Peyer's patch (tissue), 4 donors: ENCODE measurements at regions not wholly inside any gene's neighbourhood (a gene's known extent, or its start where the extent isn't known, plus 50 kb on each side); places are given as distances from the start of the nearest gene placed in this dataset.

ENCODE experiments used
- DNase-seq, 3 donors: peaks; one replicate each; pipeline ENCODE4 v3.0.0-alpha.2; 2017 to 2019
- H3K27ac ChIP-seq, 4 donors: fragments of 200-600 bp; sonication (generic); one replicate each; pipeline ENCODE4 v1.5.1; 2016 to 2019
- H3K27me3 ChIP-seq, 2 donors: fragments of 200-600 bp; sonication (generic); one replicate each; pipeline ENCODE4 v1.5.1; 2019
- H3K36me3 ChIP-seq, 3 donors: fragments of 200-600 bp; sonication (generic); one replicate each; pipeline ENCODE4 v1.5.1; 2016 to 2019
- H3K4me1 ChIP-seq, 4 donors: fragments of 200-600 bp; sonication (generic); one replicate each; pipeline ENCODE4 v1.5.1; 2016 to 2019
- H3K4me3 ChIP-seq, 4 donors: fragments of 200-600 bp; sonication (generic); 1 replicate in 3 of 4; 2 replicates in 1 of 4; pipeline ENCODE4 v1.5.1; 2016 to 2019; ENCODE audit warnings: mild to moderate bottlenecking in 1 of 4
- H3K9me3 ChIP-seq, 4 donors: fragments of 200-600 bp; sonication (generic); one replicate each; pipeline ENCODE4 v1.5.1; 2016 to 2019; ENCODE audit warnings: mild to moderate bottlenecking in 1 of 4
- CTCF ChIP-seq, 6 experiments: fragments of 450-650 bp in 4 of 6; fragments of 200-600 bp in 2 of 6; sonication (generic) in 1 of 6; IDR thresholded peaks; one replicate each; pipeline ENCODE4 v1.5.1; 2017 to 2019; ENCODE audit warnings: antibody characterized with exemption in 6 of 6, mild to moderate bottlenecking in 3 of 6, moderate library complexity in 1 of 6
- POLR2A ChIP-seq, 2 donors: fragments of 450-650 bp; IDR thresholded peaks; one replicate each; pipeline ENCODE4 v1.5.1; 2017; ENCODE audit warnings: antibody characterized with exemption in 2 of 2, mild to moderate bottlenecking in 2 of 2, moderate library complexity in 2 of 2

DNA sequence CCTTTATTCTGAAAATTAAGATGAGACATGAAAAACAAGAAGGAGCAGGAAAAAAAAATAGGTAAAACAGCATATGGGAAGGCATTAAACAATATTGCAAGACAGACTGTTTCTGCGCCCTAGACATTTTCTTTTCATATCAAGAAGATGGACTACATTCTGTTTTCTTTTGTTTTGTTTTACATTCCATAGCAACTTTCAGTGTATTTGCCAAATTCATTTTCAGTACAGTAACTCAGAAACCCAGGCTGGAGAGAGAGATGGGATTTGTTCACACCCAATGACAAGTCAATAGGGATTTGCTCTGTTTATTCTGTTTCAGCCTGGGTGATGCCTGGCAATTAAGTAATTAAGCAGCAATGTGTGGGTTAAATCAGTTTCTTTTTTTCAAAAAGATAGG is 892.8 kb upstream of the DIAPH2 start:
- DNase-seq, result no peak
- TF ChIP-seq CTCF (IDR thresholded peaks at IDR 0.05), result no peak
- no peak for TF ChIP-seq POLR2A (IDR thresholded peaks at IDR 0.05)

GRCh38 chrX:95797344-95797743 is 887.3 kb upstream of the DIAPH2 start:
- Histone ChIP-seq H3K4me1 (no peaks in the 10 kb centered on the region), H3K27me3 (no peaks in the 10 kb centered on the region), H3K4me3 (no peak overlapping the region), H3K9me3 (no peaks in the 10 kb centered on the region), H3K36me3 (no peaks in the 10 kb centered on the region), H3K27ac (no peak overlapping the region)
- TF ChIP-seq POLR2A (IDR thresholded peaks at IDR 0.05), result no peak
- TF ChIP-seq CTCF (IDR thresholded peaks at IDR 0.05), result no peak
- no peak for DNase-seq

More for the DNA sequence above, 892.8 kb upstream of the DIAPH2 start:
- no peaks in the 10 kb centered on the region for H3K36me3 ChIP-seq
- H3K9me3 ChIP-seq, result no peaks in the 10 kb centered on the region
- H3K4me1 ChIP-seq, result no peaks in the 10 kb centered on the region
- no peak overlapping the region for H3K27ac ChIP-seq
- no peaks in the 10 kb centered on the region for H3K27me3 ChIP-seq
- no peak overlapping the region for H3K4me3 ChIP-seq

GRCh38 chrX:95823796-95824195 is 860.8 kb upstream of the DIAPH2 start:
- Histone ChIP-seq H3K4me1 (no peaks in the 10 kb centered on the region), H3K4me3 (no peak overlapping the region), H3K36me3 (no peaks in the 10 kb centered on the region), H3K27me3 (no peaks in the 10 kb centered on the region), H3K9me3 (no peaks in the 10 kb centered on the region), H3K27ac (no peak overlapping the region)
- DNase-seq, result no peak
- no peak for TF ChIP-seq POLR2A (IDR thresholded peaks at IDR 0.05)
- no peak for TF ChIP-seq CTCF (IDR thresholded peaks at IDR 0.05)

DNA sequence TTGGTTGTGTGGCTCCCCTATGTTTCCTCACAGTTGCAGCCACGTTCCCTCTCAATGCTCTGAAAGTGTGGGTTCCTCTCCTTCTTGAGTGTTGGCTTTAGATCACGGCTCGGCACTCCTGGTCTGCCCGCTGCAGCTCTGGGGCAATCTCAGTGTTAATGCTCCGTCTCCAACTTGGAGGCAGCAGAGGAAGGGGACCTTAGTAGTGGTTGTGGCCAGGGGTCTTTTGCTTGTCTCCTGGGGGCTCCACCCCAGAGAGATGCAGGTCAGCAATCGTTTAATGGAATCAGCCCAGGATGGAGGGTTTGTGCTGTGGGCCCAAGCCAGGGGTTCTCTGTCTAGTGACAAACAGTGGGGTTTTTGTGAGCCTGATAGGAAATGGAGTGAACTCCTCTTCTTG is 849.4 kb upstream of the DIAPH2 start:
- no peak overlapping the region for H3K27ac ChIP-seq
- TF ChIP-seq CTCF (IDR thresholded peaks at IDR 0.05) (no peak), POLR2A (IDR thresholded peaks at IDR 0.05) (no peak)
- DNase-seq, result no peak
- no peak overlapping the region for H3K4me3 ChIP-seq
- no peaks in the 10 kb centered on the region for H3K36me3 ChIP-seq
- no peaks in the 10 kb centered on the region for H3K4me1 ChIP-seq
- H3K9me3 ChIP-seq, result no peaks in the 10 kb centered on the region
- no peaks in the 10 kb centered on the region for H3K27me3 ChIP-seq

DNA sequence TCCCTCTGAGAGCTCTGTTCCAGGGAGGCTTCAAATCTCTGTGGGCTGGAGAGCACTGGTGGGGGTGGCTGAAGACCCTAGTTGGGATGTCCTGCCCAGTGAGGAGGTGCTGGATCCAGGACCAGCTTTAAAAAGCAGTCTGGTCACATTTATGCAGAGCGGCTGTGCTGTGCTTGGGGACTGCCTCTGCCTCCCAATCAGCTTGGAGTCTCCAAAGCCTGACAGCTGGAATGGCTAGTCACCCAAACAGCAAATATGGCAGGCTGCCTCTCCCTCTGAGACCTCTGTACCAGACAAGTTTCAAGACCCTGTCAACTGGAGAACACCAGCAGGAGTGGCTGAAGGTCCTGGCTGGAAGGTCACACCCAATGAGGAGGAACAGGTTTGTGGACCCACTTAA is 848.1 kb upstream of the DIAPH2 start:
- Histone ChIP-seq H3K27ac (no peak overlapping the region), H3K9me3 (no peaks in the 10 kb centered on the region), H3K4me3 (no peak overlapping the region), H3K4me1 (no peaks in the 10 kb centered on the region), H3K36me3 (no peaks in the 10 kb centered on the region), H3K27me3 (no peaks in the 10 kb centered on the region)
- no peak for DNase-seq
- TF ChIP-seq CTCF (IDR thresholded peaks at IDR 0.05) (no peak), POLR2A (IDR thresholded peaks at IDR 0.05) (no peak)

DNA sequence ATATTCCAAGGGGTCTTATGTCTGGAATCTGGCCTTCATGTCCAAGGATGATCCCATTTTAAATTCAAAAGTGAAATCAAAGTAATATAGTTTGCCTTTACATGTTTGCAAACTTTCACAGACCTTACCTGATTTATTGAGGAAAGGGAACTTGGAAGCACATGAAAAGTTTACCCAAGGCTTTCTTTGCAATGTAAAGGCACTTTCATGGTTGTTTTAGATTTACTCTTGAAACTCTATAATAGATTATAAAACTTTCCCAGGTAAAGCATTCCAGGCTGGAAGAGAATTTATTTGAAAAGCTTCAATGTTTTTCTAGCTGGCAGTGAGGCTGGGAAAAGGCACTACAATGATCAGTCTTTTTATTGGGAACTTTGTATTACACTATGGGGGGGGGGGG is 842.8 kb upstream of the DIAPH2 start:
- Histone ChIP-seq H3K36me3 (no peaks in the 10 kb centered on the region), H3K4me1 (no peaks in the 10 kb centered on the region), H3K27ac (no peak overlapping the region), H3K9me3 (no peaks in the 10 kb centered on the region), H3K27me3 (no peaks in the 10 kb centered on the region), H3K4me3 (no peak overlapping the region)
- TF ChIP-seq POLR2A (IDR thresholded peaks at IDR 0.05) (no peak), CTCF (IDR thresholded peaks at IDR 0.05) (no peak)
- no peak for DNase-seq
